ENCODE measurements at regions not wholly inside any gene's neighbourhood (a gene's known extent, or its start where the extent isn't known, plus 50 kb on each side); places are given as distances from the start of the nearest gene placed in this dataset.

DNA sequence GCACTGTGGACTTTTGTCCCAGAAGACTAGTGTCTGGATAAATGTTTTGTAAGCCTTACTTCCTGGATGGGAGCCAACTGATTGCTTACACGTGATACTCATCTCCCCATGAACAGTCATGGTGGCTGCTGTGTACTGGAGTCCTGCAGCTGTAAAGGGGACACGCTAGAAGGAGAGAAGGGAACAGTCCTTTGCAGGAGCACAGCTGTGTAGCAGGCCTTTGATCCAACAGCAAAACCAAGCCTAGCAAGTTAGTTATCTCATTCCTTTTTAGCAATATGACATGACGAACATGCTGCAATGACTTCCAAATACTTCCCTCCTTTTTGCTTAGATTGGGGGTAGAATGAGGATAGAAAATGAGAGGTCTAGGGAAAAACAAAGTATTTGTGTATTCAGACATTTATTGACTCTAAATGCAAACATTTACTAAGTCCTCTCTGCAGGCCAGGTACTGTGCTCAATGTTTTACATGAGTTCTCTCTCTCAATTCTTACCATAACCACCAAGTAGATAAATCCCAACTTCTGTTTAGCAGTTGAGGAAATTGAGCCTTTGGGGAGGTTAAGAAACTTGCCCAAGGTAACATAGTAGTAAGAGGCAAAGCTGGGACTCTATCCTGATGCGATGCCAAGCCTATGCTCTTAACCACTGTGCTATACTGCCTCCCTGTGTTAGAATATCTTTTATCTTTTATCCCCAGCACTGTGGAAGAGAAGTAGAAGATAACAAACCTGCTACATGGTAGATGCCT lies 55.4 kb upstream of the CD28 start:
- H3K27ac ChIP-seq (ENCODE audit: low read depth, low read length), result no peak overlapping the region
- H3K4me3 ChIP-seq (ENCODE audit: low read length in 2 of 2), result no peak overlapping the region
- ChIA-PET POLR2A (ENCODE audit: partially characterized antibody) (no interaction called here), CTCF (ENCODE audit: partially characterized antibody) (interaction anchor here (0.6 to 2.8 kb wide), 3 partner anchors 8 to 425 kb away, joined by 3 to 11 read pairs (median 3); no protein-coding TSS in a partner anchor)
- Mint-ChIP-seq H3K27ac (peak overlapping the region in 1 of 7 donors; percentile 66), H3K9me3 (no peaks in the 10 kb centered on the region), H3K36me3 (no peaks in the 10 kb centered on the region), H3K4me3 (no peak overlapping the region), H3K27me3 (no peaks in the 10 kb centered on the region), H3K4me1 (peaks cover 2 to 16% (median 8%) of the 10 kb centered on the region in 4 donors)
- H3K36me3 ChIP-seq (ENCODE audit: insufficient read depth, low read length), result no peaks in the 10 kb centered on the region
- no peaks in the 10 kb centered on the region for H3K27me3 ChIP-seq (ENCODE audit: insufficient read depth, low read length)
- intact Hi-C loops (cut with micrococcal nuclease), result loop anchor here (1.0 kb wide), 1 partner anchor 167 kb away; no protein-coding TSS in a partner anchor
- peak in 4 of 5 donors; percentile 17 to 25 (median 20) for DNase-seq
- H3K9me3 ChIP-seq (ENCODE audit: control insufficient read depth in 1 of 2, low read length in 2 of 2), result no peaks in the 10 kb centered on the region
- H3K4me1 ChIP-seq (ENCODE audit: insufficient read depth, low read length), result no peaks in the 10 kb centered on the region

DNA sequence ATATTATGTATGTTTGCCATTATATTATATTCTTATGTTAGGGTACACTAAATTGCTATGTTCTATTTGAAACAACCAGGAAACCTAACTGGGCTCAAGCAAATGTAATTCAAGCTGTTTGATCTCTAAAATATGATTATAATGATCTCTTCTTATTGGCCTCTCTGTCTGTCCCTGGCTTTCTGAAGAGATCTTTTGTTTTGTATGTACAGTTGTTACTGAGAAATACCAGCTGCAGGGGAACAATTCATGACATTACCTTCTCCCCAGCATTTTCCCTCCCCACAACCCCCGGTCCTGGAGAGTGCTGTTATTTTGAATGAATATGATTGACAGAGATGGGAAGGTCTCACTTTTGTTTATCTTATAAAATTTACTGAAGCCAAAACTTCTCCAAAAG lies 54.8 kb upstream of the CD28 start:
- Histone ChIP-seq H3K4me3 (ENCODE audit: low read length in 2 of 2) (no peak overlapping the region), H3K9me3 (ENCODE audit: control insufficient read depth in 1 of 2, low read length in 2 of 2) (no peaks in the 10 kb centered on the region), H3K36me3 (ENCODE audit: insufficient read depth, low read length) (no peaks in the 10 kb centered on the region), H3K4me1 (ENCODE audit: insufficient read depth, low read length) (no peaks in the 10 kb centered on the region), H3K27me3 (ENCODE audit: insufficient read depth, low read length) (no peaks in the 10 kb centered on the region), H3K27ac (ENCODE audit: low read depth, low read length) (no peak overlapping the region)
- Mint-ChIP-seq H3K27me3 (no peaks in the 10 kb centered on the region), H3K36me3 (no peaks in the 10 kb centered on the region), H3K27ac (peak overlapping the region in 2 of 7 donors; percentile 55 to 67), H3K4me3 (no peak overlapping the region), H3K4me1 (peaks cover 4 to 19% (median 10%) of the 10 kb centered on the region in 4 donors), H3K9me3 (no peaks in the 10 kb centered on the region)
- DNase-seq, result no peak
- intact Hi-C loops (cut with micrococcal nuclease), result loop anchor here (1.0 kb wide), 1 partner anchor 167 kb away; no protein-coding TSS in a partner anchor
- CTCF ChIA-PET (ENCODE audit: partially characterized antibody), result interaction anchor here (0.7 kb wide), 1 partner anchor 167 kb away, joined by 3 read pairs; no protein-coding TSS in a partner anchor
- POLR2A ChIA-PET (ENCODE audit: partially characterized antibody), result no interaction called here

DNA sequence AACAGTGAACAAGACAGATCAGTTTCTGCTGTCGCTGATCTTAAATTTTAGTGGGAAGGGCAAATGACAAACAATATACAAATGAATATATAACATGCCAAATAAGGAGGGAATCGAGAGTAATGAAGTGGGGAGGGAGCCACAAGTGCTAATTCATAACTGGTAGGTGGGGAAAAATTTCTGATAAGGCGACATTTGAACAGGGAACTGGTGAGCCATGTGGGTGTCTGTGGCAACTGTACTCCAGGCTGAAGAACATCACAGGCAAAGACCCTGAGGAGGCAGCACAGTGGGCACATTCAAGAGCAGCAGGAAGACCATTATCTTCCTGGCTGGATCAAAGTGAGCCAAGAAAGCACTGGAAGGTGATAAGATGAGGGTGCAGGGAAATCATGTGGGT lies 51.6 kb upstream of the CD28 start:
- no peak for DNase-seq
- POLR2A ChIA-PET (ENCODE audit: partially characterized antibody), result no interaction called here
- no peaks in the 10 kb centered on the region for H3K36me3 ChIP-seq (ENCODE audit: insufficient read depth, low read length)
- Mint-ChIP-seq H3K36me3 (no peaks in the 10 kb centered on the region), H3K27ac (peak overlapping the region in 2 of 7 donors; percentile 6 to 89), H3K4me3 (no peak overlapping the region), H3K27me3 (no peaks in the 10 kb centered on the region), H3K9me3 (peaks cover 0 to 2% (median 0%) of the 10 kb centered on the region in 8 donors), H3K4me1 (peaks cover 11 to 23% (median 13%) of the 10 kb centered on the region in 4 donors)
- no peak overlapping the region for H3K27ac ChIP-seq (ENCODE audit: low read depth, low read length)
- no peaks in the 10 kb centered on the region for H3K9me3 ChIP-seq (ENCODE audit: control insufficient read depth in 1 of 2, low read length in 2 of 2)
- H3K4me3 ChIP-seq (ENCODE audit: low read length in 2 of 2), result no peak overlapping the region
- no peaks in the 10 kb centered on the region for H3K4me1 ChIP-seq (ENCODE audit: insufficient read depth, low read length)
- intact Hi-C loops (cut with micrococcal nuclease), result no loop called here
- H3K27me3 ChIP-seq (ENCODE audit: insufficient read depth, low read length), result no peaks in the 10 kb centered on the region
- CTCF ChIA-PET (ENCODE audit: partially characterized antibody), result interaction anchor here (0.7 to 1.5 kb wide), 2 partner anchors 159 to 161 kb away, joined by 3 to 7 read pairs; no protein-coding TSS in a partner anchor

DNA sequence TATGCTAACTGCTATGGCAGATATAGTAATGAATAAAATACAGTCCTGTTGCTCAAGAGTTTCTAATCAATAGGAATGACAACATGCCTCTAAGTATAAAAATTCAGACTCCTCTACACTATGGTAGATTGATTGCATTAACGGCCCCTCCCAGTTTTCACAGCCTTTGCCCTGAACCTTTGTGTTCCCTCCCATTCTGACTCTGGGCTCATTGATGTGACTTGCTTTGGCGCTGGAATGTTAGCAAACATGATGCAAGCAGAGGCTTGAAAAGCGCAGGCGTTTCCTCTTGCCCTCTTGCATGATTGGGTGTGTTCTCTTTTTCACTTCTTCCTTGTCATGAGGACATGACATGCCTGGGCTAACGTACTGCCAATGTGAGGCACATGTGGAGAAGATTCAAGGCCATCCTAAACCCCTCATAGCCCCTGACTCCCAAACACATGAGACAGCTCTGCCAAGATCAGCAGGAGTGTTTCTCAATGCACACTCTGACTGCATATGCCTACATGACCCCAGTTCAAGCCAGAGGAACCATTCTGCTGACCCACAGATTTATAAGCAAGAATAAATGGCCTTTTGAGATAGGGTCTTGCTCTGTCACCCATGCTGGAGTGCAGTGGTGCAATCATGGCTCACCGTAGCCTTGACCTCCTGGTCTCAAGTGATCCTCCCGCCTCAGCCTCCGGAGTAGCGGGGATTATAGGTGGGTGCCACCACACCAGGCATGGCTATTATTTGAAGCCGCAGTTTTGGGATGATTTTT lies 49.7 kb upstream of the CD28 start:
- H3K36me3 Mint-ChIP-seq, result no peaks in the 10 kb centered on the region
- intact Hi-C loops (cut with micrococcal nuclease), result no loop called here
- H3K9me3 Mint-ChIP-seq, result peaks cover 0 to 2% (median 0%) of the 10 kb centered on the region in 8 donors
- no peak overlapping the region for H3K27ac ChIP-seq (ENCODE audit: low read depth, low read length)
- H3K4me1 ChIP-seq (ENCODE audit: insufficient read depth, low read length), result no peaks in the 10 kb centered on the region
- peak overlapping the region in 2 of 8 donors; percentile 44 to 57 for H3K4me3 Mint-ChIP-seq
- H3K27me3 ChIP-seq (ENCODE audit: insufficient read depth, low read length), result no peaks in the 10 kb centered on the region
- H3K36me3 ChIP-seq (ENCODE audit: insufficient read depth, low read length), result no peaks in the 10 kb centered on the region
- H3K27me3 Mint-ChIP-seq, result no peaks in the 10 kb centered on the region
- H3K27ac Mint-ChIP-seq, result no peak overlapping the region
- no peak for DNase-seq
- peaks cover 6 to 19% (median 11%) of the 10 kb centered on the region in 4 donors for H3K4me1 Mint-ChIP-seq
- H3K9me3 ChIP-seq (ENCODE audit: control insufficient read depth in 1 of 2, low read length in 2 of 2), result no peaks in the 10 kb centered on the region
- CTCF ChIA-PET (ENCODE audit: partially characterized antibody), result no interaction called here
- H3K4me3 ChIP-seq (ENCODE audit: low read length in 2 of 2), result no peak overlapping the region
- POLR2A ChIA-PET (ENCODE audit: partially characterized antibody), result no interaction called here

Measured in CD4-positive, alpha-beta memory T cell (primary cell).